MCF 10A (cell line): ENCODE measurements at regions not wholly inside any gene's neighbourhood (a gene's known extent, or its start where the extent isn't known, plus 50 kb on each side); places are given as distances from the start of the nearest gene placed in this dataset.

Experiments used
- BruUV-seq: library from RNA; stranded (reverse); fragments of 400-500 nt; replicated peaks from 2 replicates; lab custom pipeline; 2021; lab: Mats Ljungman, UMichigan
- CTCF ChIA-PET: fragments of 300-600 bp; sonication (Branson Sonifier 250); formaldehyde crosslinking; extraction: SDS; loops from one replicate; lab custom pipeline; 2021; ENCODE audit warnings: antibody characterized with exemption, inconsistent platforms; lab: Yijun Ruan, JAX
- POLR2A ChIA-PET: fragments of 300-600, 350-650 bp; sonication (Branson Sonifier 250); formaldehyde crosslinking; extraction: SDS; loops from one replicate; lab custom pipeline; 2020; ENCODE audit warnings: antibody characterized with exemption, inconsistent platforms; lab: Yijun Ruan, JAX
- DNase-seq: peaks from one replicate; pipeline ENCODE4 v3.0.0-alpha.2; 2018; ENCODE audit not compliant: unreplicated experiment
- H3K27ac Mint-ChIP-seq: one replicate; pipeline ENCODE4 v1.8.0; 2022; ENCODE audit warnings: mild to moderate bottlenecking, low read depth, mixed read lengths; ENCODE audit not compliant: unreplicated experiment
- H3K27me3 Mint-ChIP-seq: one replicate; pipeline ENCODE4 v1.8.0; 2022; ENCODE audit warnings: mixed read lengths; ENCODE audit not compliant: insufficient read depth, unreplicated experiment
- H3K36me3 Mint-ChIP-seq: one replicate; pipeline ENCODE4 v1.8.0; 2022; ENCODE audit warnings: mild to moderate bottlenecking, moderate library complexity, mixed read lengths; ENCODE audit not compliant: insufficient read depth, unreplicated experiment
- H3K4me1 Mint-ChIP-seq: one replicate; pipeline ENCODE4 v1.8.0; 2022; ENCODE audit warnings: mixed read lengths; ENCODE audit not compliant: insufficient read depth, unreplicated experiment
- H3K4me3 Mint-ChIP-seq: one replicate; pipeline ENCODE4 v1.8.0; 2022; ENCODE audit warnings: mild to moderate bottlenecking, moderate library complexity, mixed read lengths; ENCODE audit not compliant: unreplicated experiment
- H3K9me3 Mint-ChIP-seq: one replicate; pipeline ENCODE4 v1.8.0; 2022; ENCODE audit warnings: mixed read lengths; ENCODE audit not compliant: unreplicated experiment
- CTCF ChIP-seq: fragments of 200-600 bp; IDR thresholded peaks from one replicate; pipeline ENCODE4 v1.8.0; 2022; ENCODE audit warnings: antibody characterized with exemption, mild to moderate bottlenecking; ENCODE audit not compliant: unreplicated experiment
- intact Hi-C: fragments of 100-400 bp; cut with micrococcal nuclease; formaldehyde crosslinking; loops from 2 replicates; pipeline ENCODE4 v1.14.1; 2022

DNA sequence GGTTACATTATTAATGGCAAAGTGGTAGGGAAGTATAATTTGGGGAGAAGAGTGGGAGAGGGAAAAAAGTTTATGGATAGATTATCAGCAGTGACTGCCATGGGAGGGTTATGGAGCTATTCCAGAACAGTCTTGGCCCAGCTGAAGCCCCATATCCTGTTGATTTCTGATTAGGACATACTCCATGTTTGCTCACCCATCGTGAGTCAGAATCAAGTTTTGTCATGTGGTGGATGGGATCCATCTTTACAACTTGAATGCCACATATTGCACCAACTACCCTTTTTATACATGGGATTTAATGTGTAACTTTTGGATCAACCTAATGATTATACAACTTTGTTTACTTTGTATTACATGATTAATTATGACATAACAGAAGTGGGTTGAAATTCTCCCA is 217.0 kb downstream of the HAO1 start:
- no peaks in the 10 kb centered on the region for H3K9me3 Mint-ChIP-seq
- H3K4me1 Mint-ChIP-seq = no peaks in the 10 kb centered on the region
- DNase-seq = peak; percentile 78
- POLR2A ChIA-PET = no interaction called here
- H3K27me3 Mint-ChIP-seq = no peaks in the 10 kb centered on the region
- no peak for TF ChIP-seq CTCF
- BruUV-seq = no TSS peak
- no peaks in the 10 kb centered on the region for H3K36me3 Mint-ChIP-seq
- H3K27ac Mint-ChIP-seq = no peak overlapping the region
- CTCF ChIA-PET = no interaction called here
- intact Hi-C loops = no loop called here
- no peak overlapping the region for H3K4me3 Mint-ChIP-seq

- BruUV-seq = no TSS peak
- no peaks in the 10 kb centered on the region for H3K36me3 Mint-ChIP-seq
- H3K9me3 Mint-ChIP-seq = no peaks in the 10 kb centered on the region
- no peak overlapping the region for H3K27ac Mint-ChIP-seq
- no peaks in the 10 kb centered on the region for H3K4me1 Mint-ChIP-seq
- ChIA-PET CTCF (no interaction called here), POLR2A (no interaction called here)
- H3K4me3 Mint-ChIP-seq = no peak overlapping the region
- TF ChIP-seq CTCF = no peak
- peak; percentile 57 for DNase-seq
- intact Hi-C loops = no loop called here
- no peaks in the 10 kb centered on the region for H3K27me3 Mint-ChIP-seq
Observed at GRCh38 chr20:7728338-7728737, 211.9 kb downstream of the HAO1 start.

DNA sequence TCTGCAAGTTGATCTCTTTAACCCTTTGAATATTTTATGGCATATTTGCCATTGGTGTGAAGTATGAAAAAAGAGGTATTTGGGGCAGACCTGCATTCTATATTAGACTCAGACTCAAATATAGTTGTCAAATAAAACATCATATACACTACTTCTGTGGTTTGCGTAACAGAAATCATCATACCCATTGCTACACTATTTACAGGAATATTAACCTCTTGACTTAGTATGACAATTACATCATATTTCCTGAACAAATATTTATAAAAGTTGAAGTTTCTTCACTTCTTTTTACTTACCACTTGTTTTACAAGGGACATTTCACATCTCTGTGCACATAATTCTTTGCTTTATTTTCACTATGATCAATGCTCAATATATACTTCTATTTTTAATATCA is 206.0 kb downstream of the HAO1 start:
- no TSS peak for BruUV-seq

GRCh38 chr20:7736336-7736735 is 203.9 kb downstream of the HAO1 start:
- Mint-ChIP-seq H3K4me3 (no peak overlapping the region), H3K9me3 (no peaks in the 10 kb centered on the region), H3K4me1 (no peaks in the 10 kb centered on the region), H3K36me3 (no peaks in the 10 kb centered on the region), H3K27me3 (no peaks in the 10 kb centered on the region), H3K27ac (no peak overlapping the region)
- POLR2A ChIA-PET = no interaction called here
- BruUV-seq = no TSS peak
- TF ChIP-seq CTCF = no peak
- CTCF ChIA-PET = interaction anchor here (0.7 kb wide), 1 partner anchor 29 kb away, joined by 3 read pairs; no protein-coding TSS in a partner anchor
- DNase-seq = peak; percentile 66
- intact Hi-C loops = loop anchor here (10.0 kb wide), 1 partner anchor 118 kb away; no protein-coding TSS in a partner anchor

More for the DNA sequence above, 206.0 kb downstream of the HAO1 start:
- peak; percentile 14 for DNase-seq
- H3K4me1 Mint-ChIP-seq = no peaks in the 10 kb centered on the region
- H3K27me3 Mint-ChIP-seq = no peaks in the 10 kb centered on the region
- H3K4me3 Mint-ChIP-seq = no peak overlapping the region
- intact Hi-C loops = loop anchor here (10.0 kb wide), 1 partner anchor 121 kb away; no protein-coding TSS in a partner anchor
- ChIA-PET POLR2A (no interaction called here), CTCF (no interaction called here)
- no peak for TF ChIP-seq CTCF
- no peaks in the 10 kb centered on the region for H3K9me3 Mint-ChIP-seq
- no peaks in the 10 kb centered on the region for H3K36me3 Mint-ChIP-seq
- no peak overlapping the region for H3K27ac Mint-ChIP-seq
